HEK293 (cell line): ENCODE measurements at regions not wholly inside any gene's neighbourhood (a gene's known extent, or its start where the extent isn't known, plus 50 kb on each side); places are given as distances from the start of the nearest gene placed in this dataset.

Experiments
- CTCF ChIA-PET: fragments of 350-600 bp; formaldehyde crosslinking; extraction: SDS; loops from one replicate; lab custom pipeline; 2021; ENCODE audit warnings: antibody characterized with exemption; lab: Yijun Ruan, JAX
- POLR2A ChIA-PET: fragments of 300-600 bp; formaldehyde crosslinking; extraction: SDS; loops from one replicate; lab custom pipeline; 2020; ENCODE audit warnings: antibody characterized with exemption, inconsistent platforms; lab: Yijun Ruan, JAX
- H3K27ac ChIP-seq: fragments of 200-500 bp; sonication (Bioruptor generic); 2 replicates; pipeline ENCODE4 v1.5.1; 2014; ENCODE audit warnings: low read depth, low read length, control low read depth, inconsistent platforms; ENCODE audit errors: extremely low read depth
- H3K36me3 ChIP-seq, 2 experiments: fragments of 200-500 bp in 1 of 2; sonication (Bioruptor generic) in 1 of 2; 1 replicate in 1 of 2; 2 replicates in 1 of 2; pipeline ENCODE4 v1.5.1; 2014 to 2017; ENCODE audit warnings: inconsistent platforms in 2 of 2, low read length in 2 of 2; ENCODE audit not compliant: control insufficient read depth in 2 of 2, insufficient read depth in 1 of 2
- H3K4me1 ChIP-seq: fragments of 200-500 bp; sonication (Bioruptor generic); 2 replicates; pipeline ENCODE4 v1.5.1; 2014; ENCODE audit warnings: mild to moderate bottlenecking, low read length, inconsistent platforms; ENCODE audit not compliant: control insufficient read depth, insufficient read depth
- H3K4me3 ChIP-seq: 2 replicates; pipeline ENCODE4 v1.5.1; 2011; ENCODE audit warnings: low read depth, mild to moderate bottlenecking, control low read depth, low read length, moderate library complexity
- H3K9me3 ChIP-seq: fragments of 200-500 bp; sonication (Bioruptor generic); 2 replicates; pipeline ENCODE4 v1.5.1; 2014; ENCODE audit warnings: low read depth, low read length, inconsistent platforms; ENCODE audit not compliant: control insufficient read depth, insufficient read depth
- GLI4 ChIP-seq: fragments of 450-650 bp; formaldehyde crosslinking; IDR thresholded peaks from 2 replicates; pipeline ENCODE4 v1.5.1; 2016; ENCODE audit warnings: missing biosample characterization, missing genetic modification characterization
- GLIS1 ChIP-seq: fragments of 450-650 bp; formaldehyde crosslinking; IDR thresholded peaks from 2 replicates; pipeline ENCODE4 v1.5.1; 2016; ENCODE audit warnings: missing biosample characterization, missing genetic modification characterization
- PRDM1 ChIP-seq: fragments of 450-650 bp; formaldehyde crosslinking; IDR thresholded peaks from 2 replicates; pipeline ENCODE4; 2016; ENCODE audit warnings: missing biosample characterization, missing genetic modification characterization
- SALL2 ChIP-seq: fragments of 450-650 bp; formaldehyde crosslinking; IDR thresholded peaks from 2 replicates; pipeline ENCODE4 v1.5.0; 2017; ENCODE audit warnings: missing biosample characterization, mild to moderate bottlenecking, missing genetic modification characterization, borderline replicate concordance
- TSHZ1 ChIP-seq: fragments of 450-650 bp; formaldehyde crosslinking; IDR thresholded peaks from 2 replicates; pipeline ENCODE4 v1.5.1; 2016; ENCODE audit warnings: missing biosample characterization, missing genetic modification characterization, borderline replicate concordance
- ZFP3 ChIP-seq: fragments of 450-650 bp; formaldehyde crosslinking; IDR thresholded peaks from 2 replicates; pipeline ENCODE4 v1.5.1; 2016; ENCODE audit warnings: low read depth, missing biosample characterization, missing genetic modification characterization
- ZNF23 ChIP-seq: fragments of 450-650 bp; formaldehyde crosslinking; IDR thresholded peaks from 2 replicates; pipeline ENCODE4 v1.5.1; 2016; ENCODE audit warnings: missing biosample characterization, missing genetic modification characterization, borderline replicate concordance
- ZNF24 ChIP-seq: fragments of 450-650 bp; formaldehyde crosslinking; IDR thresholded peaks from 2 replicates; pipeline ENCODE4 v1.5.1; 2016; ENCODE audit warnings: missing biosample characterization, missing genetic modification characterization
- ZNF26 ChIP-seq: fragments of 450-650 bp; formaldehyde crosslinking; IDR thresholded peaks from 2 replicates; pipeline ENCODE4 v1.5.1; 2016; ENCODE audit warnings: missing biosample characterization, missing genetic modification characterization
- ZNF37A ChIP-seq: fragments of 450-650 bp; IDR thresholded peaks from 2 replicates; pipeline ENCODE4 v1.5.1; 2018; ENCODE audit warnings: missing biosample characterization, missing genetic modification characterization
- ZNF426 ChIP-seq: fragments of 450-650 bp; formaldehyde crosslinking; IDR thresholded peaks from 2 replicates; pipeline ENCODE4 v1.5.1; 2017; ENCODE audit warnings: missing biosample characterization, missing genetic modification characterization, mild to moderate bottlenecking, inconsistent platforms, moderate library complexity
- ZNF473 ChIP-seq: fragments of 450-650 bp; formaldehyde crosslinking; IDR thresholded peaks from 2 replicates; pipeline ENCODE4 v1.5.1; 2017; ENCODE audit warnings: missing biosample characterization, missing genetic modification characterization
- ZNF555 ChIP-seq: fragments of 450-650 bp; formaldehyde crosslinking; conservative IDR thresholded peaks from 2 replicates; pipeline ENCODE4 v1.5.1; 2017; ENCODE audit warnings: missing biosample characterization, mild to moderate bottlenecking, missing genetic modification characterization, inconsistent platforms
- ZNF558 ChIP-seq: fragments of 450-650 bp; formaldehyde crosslinking; IDR thresholded peaks from 2 replicates; pipeline ENCODE4 v1.5.1; 2016; ENCODE audit warnings: missing biosample characterization, missing genetic modification characterization
- ZNF596 ChIP-seq: fragments of 450-650 bp; IDR thresholded peaks from 2 replicates; pipeline ENCODE4 v1.5.0; 2018; ENCODE audit warnings: missing biosample characterization, mild to moderate bottlenecking, missing genetic modification characterization, moderate library complexity
- ZNF626 ChIP-seq: fragments of 450-650 bp; sonication (Bioruptor Pico); formaldehyde crosslinking; IDR thresholded peaks from 2 replicates; pipeline ENCODE4 v1.5.1; 2018; ENCODE audit warnings: missing biosample characterization, missing genetic modification characterization, inconsistent platforms
- ZNF701 ChIP-seq: fragments of 450-650 bp; formaldehyde crosslinking; IDR thresholded peaks from 2 replicates; pipeline ENCODE4 v1.5.1; 2016; ENCODE audit warnings: missing biosample characterization, missing genetic modification characterization
- ZSCAN4 ChIP-seq: fragments of 450-650 bp; formaldehyde crosslinking; IDR thresholded peaks from 2 replicates; pipeline ENCODE4 v1.5.1; 2017; ENCODE audit warnings: missing biosample characterization, missing genetic modification characterization

GRCh38 chr1:201721082-201722049, 107.6 kb upstream of the IPO9 start (continued):
- TF ChIP-seq ZNF26 (tag by site-specific recombination) (no peak), ZNF24 (tag by site-specific recombination) (peak; percentile 97), SALL2 (no peak), GLI4 (tag by site-specific recombination) (no peak), GLIS1 (peak; percentile 90), TSHZ1 (tag by site-specific recombination) (peak; percentile 91), ZNF596 (tag by site-specific recombination) (peak; percentile 75), ZNF626 (no peak)

- TF ChIP-seq ZSCAN4 (tag by site-specific recombination) (no peak), ZNF473 (tag by site-specific recombination) (no peak), ZNF23 (tag by site-specific recombination) (no peak), ZNF24 (tag by site-specific recombination) (no peak), ZNF555 (tag by site-specific recombination) (no peak), ZNF558 (tag by site-specific recombination) (no peak), ZNF37A (tag by site-specific recombination) (no peak), PRDM1 (no peak), ZFP3 (tag by site-specific recombination) (no peak), ZNF426 (tag by site-specific recombination) (no peak), ZNF701 (no peak)
- ChIA-PET CTCF (interaction anchor here (0.7 to 3.4 kb wide), 3 partner anchors 14 to 105 kb away, joined by 3 to 20 read pairs (median 16); partner anchors contain the start of gene IPO9), POLR2A (interaction anchor here (1.8 kb wide), 1 partner anchor 9 kb away, joined by 4 read pairs; no protein-coding TSS in a partner anchor)
- no peaks in the 10 kb centered on the region for H3K36me3 ChIP-seq
- H3K4me1 ChIP-seq, result peaks cover 25% of the 10 kb centered on the region
- H3K27ac ChIP-seq, result no peak overlapping the region
- H3K9me3 ChIP-seq, result no peaks in the 10 kb centered on the region
- no peak overlapping the region for H3K4me3 ChIP-seq
These were observed 104.8 kb upstream of the IPO9 start for GRCh38 chr1:201724039-201724765.
